HCT116 (cell line): ENCODE measurements at regions not wholly inside any gene's neighbourhood (a gene's known extent, or its start where the extent isn't known, plus 50 kb on each side); places are given as distances from the start of the nearest gene placed in this dataset.

Source experiments
- ATAC-seq: fragments of 200-7000 bp; cut with Tn5 transposase; 2 replicates; pipeline ENCODE4 v1.9.1; 2020; ENCODE audit warnings: mild to moderate bottlenecking, moderate library complexity
- BruUV-seq: library from RNA; stranded (reverse); fragments of 400-500 nt; replicated peaks from 2 replicates; lab custom pipeline; 2021; lab: Mats Ljungman, UMichigan
- CTCF ChIA-PET: fragments of 300-600 bp; sonication (Branson Sonifier 250); formaldehyde crosslinking; loops from one replicate; lab custom pipeline; 2021; ENCODE audit warnings: antibody characterized with exemption; lab: Charles Lee
- POLR2A ChIA-PET: fragments of 300-600, 350-600 bp; sonication (Branson Sonifier 250); formaldehyde crosslinking; loops from one replicate; lab custom pipeline; 2021; ENCODE audit warnings: antibody characterized with exemption; lab: Charles Lee
- RAD21 ChIA-PET, 2 experiments: fragments of 300-600 bp; sonication (Branson Sonifier 250); formaldehyde crosslinking; loops; one replicate each; lab custom pipeline; 2023; ENCODE audit warnings: low total read pairs in 2 of 2; ENCODE audit not compliant: uncharacterized antibody in 2 of 2, unreplicated experiment in 2 of 2, low non-redundant PET in 1 of 2; lab: Charles Lee
- DNase-seq: peaks from one replicate; pipeline ENCODE4 v3.0.0-alpha.2; 2010; ENCODE audit warnings: low read depth, low spot score
- H2AFZ ChIP-seq: fragments of 200-600 bp; shearing (Covaris generic), sonication (generic); 2 replicates; pipeline ENCODE4 v1.6.1; 2017; ENCODE audit warnings: low read depth, mixed run types, mixed read lengths, antibody characterized with exemption, low read length; ENCODE audit not compliant: poor library complexity, severe bottlenecking
- H3K27ac ChIP-seq: 2 replicates; pipeline ENCODE4 v1.5.1; 2012; ENCODE audit warnings: low read depth, low read length
- H3K27me3 ChIP-seq: fragments of 200-600 bp; sonication (generic); 2 replicates; pipeline ENCODE4 v1.6.1; 2016; ENCODE audit warnings: mixed run types, low read length, mixed read lengths; ENCODE audit not compliant: insufficient read depth
- H3K36me3 ChIP-seq, 2 experiments: fragments of 200-500 bp in 1 of 2; fragments of 200-600 bp in 1 of 2; sonication (Bioruptor generic) in 1 of 2; sonication (generic) in 1 of 2; 2 replicates each; pipeline versions ENCODE4 v1.5.1 to v1.6.1; 2014 to 2016; ENCODE audit warnings: low read length in 2 of 2, inconsistent platforms in 1 of 2, mixed read lengths in 1 of 2, mixed run types in 1 of 2; ENCODE audit not compliant: insufficient read depth in 2 of 2, control insufficient read depth in 1 of 2
- H3K4me1 ChIP-seq, 2 experiments: fragments of 200-600 bp in 1 of 2; sonication (generic) in 1 of 2; 2 replicates each; pipeline versions ENCODE4 v1.5.1 to v1.6.1; 2012 to 2017; ENCODE audit warnings: low read length in 2 of 2, inconsistent platforms in 1 of 2, mild to moderate bottlenecking in 1 of 2, mixed read lengths in 1 of 2, mixed run types in 1 of 2, moderate library complexity in 1 of 2; ENCODE audit not compliant: insufficient read depth in 2 of 2, control insufficient read depth in 1 of 2
- H3K4me2 ChIP-seq: fragments of 200-600 bp; sonication (generic); 2 replicates; pipeline ENCODE4 v1.6.1; 2017; ENCODE audit warnings: mixed run types, low read length, mixed read lengths
- H3K4me3 ChIP-seq, 2 experiments: fragments of 200-600 bp in 1 of 2; sonication (generic) in 1 of 2; replicated peaks in 1 of 2; 2 replicates each; pipeline ENCODE4 v1.5.1; 2011 to 2016; ENCODE audit warnings: low read length in 2 of 2, control low read depth in 1 of 2, low read depth in 1 of 2, mild to moderate bottlenecking in 1 of 2, mixed read lengths in 1 of 2, mixed run types in 1 of 2
- H3K79me2 ChIP-seq: fragments of 200-600 bp; sonication (generic); 2 replicates; pipeline ENCODE4 v1.6.1; 2017; ENCODE audit warnings: mild to moderate bottlenecking, mixed run types, low read length, moderate library complexity, mixed read lengths; ENCODE audit not compliant: insufficient read depth
- H3K9ac ChIP-seq: fragments of 200-600 bp; sonication (generic); 2 replicates; pipeline ENCODE4 v1.6.1; 2016; ENCODE audit warnings: low read length, mixed read lengths
- H3K9me2 ChIP-seq: fragments of 200-600 bp; sonication (generic), shearing (Covaris generic); 2 replicates; pipeline ENCODE4 v1.6.1; 2017; ENCODE audit warnings: mixed run types, mild to moderate bottlenecking, moderate library complexity; ENCODE audit not compliant: insufficient read depth
- H3K9me3 ChIP-seq, 2 experiments: fragments of 200-500 bp in 1 of 2; fragments of 200-600 bp in 1 of 2; sonication (Bioruptor generic) in 1 of 2; sonication (generic) in 1 of 2; 2 replicates each; pipeline ENCODE4 v1.6.1; 2014 to 2017; ENCODE audit warnings: low read length in 2 of 2, mixed read lengths in 2 of 2, inconsistent platforms in 1 of 2, low read depth in 1 of 2, mild to moderate bottlenecking in 1 of 2, mixed run types in 1 of 2, moderate library complexity in 1 of 2; ENCODE audit not compliant: control insufficient read depth in 1 of 2, insufficient read depth in 1 of 2
- H4K20me1 ChIP-seq: fragments of 200-600 bp; sonication (generic), shearing (Covaris generic); 2 replicates; pipeline ENCODE4 v1.6.1; 2017; ENCODE audit warnings: mixed run types, mild to moderate bottlenecking, moderate library complexity; ENCODE audit not compliant: insufficient read depth
- CBX3 ChIP-seq: IDR thresholded peaks from 2 replicates; pipeline ENCODE4 v1.6.1; 2012; ENCODE audit warnings: low read depth
- EGR1 ChIP-seq: IDR thresholded peaks from 2 replicates; pipeline ENCODE4 v1.6.1; 2012; ENCODE audit warnings: low read depth
- ELF1 ChIP-seq: IDR thresholded peaks from 2 replicates; pipeline ENCODE4 v1.6.1; 2012; ENCODE audit warnings: low read depth, borderline replicate concordance
- EZH2 ChIP-seq: fragments of 200-600 bp; sonication (generic); IDR thresholded peaks from 2 replicates; pipeline ENCODE4 v1.6.1; 2017; ENCODE audit warnings: antibody characterized with exemption, mixed run types
- JUND ChIP-seq: IDR thresholded peaks from 2 replicates; pipeline ENCODE4 v1.6.1; 2012
- MAX ChIP-seq: IDR thresholded peaks from 2 replicates; pipeline ENCODE4 v1.6.1; 2012
- SIN3A ChIP-seq: IDR thresholded peaks from 2 replicates; pipeline ENCODE4 v1.6.1; 2012; ENCODE audit warnings: low read depth
- TCF7L2 ChIP-seq: IDR thresholded peaks from 2 replicates; pipeline ENCODE4 v1.7.0; 2011; ENCODE audit warnings: borderline replicate concordance, inconsistent platforms; ENCODE audit not compliant: insufficient read depth, insufficient read length; ENCODE audit errors: extremely low read depth
- YY1 ChIP-seq: IDR thresholded peaks from 2 replicates; pipeline ENCODE4 v1.6.1; 2011; ENCODE audit warnings: low read length, low read depth, moderate library complexity, mild to moderate bottlenecking; ENCODE audit not compliant: insufficient replicate concordance; ENCODE audit errors: extremely low read depth
- intact Hi-C: fragments of 100-400 bp; cut with micrococcal nuclease; formaldehyde crosslinking; loops from 2 replicates; pipeline ENCODE4 v1.10.0; 2022
- TF ChIP-seq, protein P1 (sequence below), 3 experiments: fragments of 200-600 bp in 1 of 3; sonication (generic) in 1 of 3; IDR thresholded peaks in 2 of 3; conservative IDR thresholded peaks in 1 of 3; 2 replicates each; pipeline ENCODE4 v1.5.1; 2012 to 2017; ENCODE audit warnings: low read depth in 2 of 3, low read length in 2 of 3, antibody characterized with exemption in 1 of 3, borderline replicate concordance in 1 of 3, control low read depth in 1 of 3, mild to moderate bottlenecking in 1 of 3, mixed read lengths in 1 of 3, mixed run types in 1 of 3, moderate library complexity in 1 of 3; ENCODE audit not compliant: insufficient read depth in 1 of 3
- TF ChIP-seq, protein P2 (sequence below): IDR thresholded peaks from 2 replicates; pipeline ENCODE4 v1.6.1; 2012
- TF ChIP-seq, protein P3 (sequence below): IDR thresholded peaks from 2 replicates; pipeline ENCODE4 v1.6.1; 2012; ENCODE audit warnings: low read depth

GRCh38 chr12:77481687-77482086 lies 349.0 kb upstream of the NAV3 start:
- intact Hi-C loops, result no loop called here
- ChIA-PET CTCF (no interaction called here), RAD21 (no interaction called here), POLR2A (no interaction called here)
- Histone ChIP-seq H3K9me3 (no peaks in the 10 kb centered on the region), H4K20me1 (no peaks in the 10 kb centered on the region), H3K9ac (no peak overlapping the region), H3K9me2 (no peaks in the 10 kb centered on the region), H3K4me1 (no peaks in the 10 kb centered on the region), H3K79me2 (no peaks in the 10 kb centered on the region), H3K27ac (no peak overlapping the region), H2AFZ (no peak overlapping the region), H3K27me3 (no peaks in the 10 kb centered on the region), H3K36me3 (no peaks in the 10 kb centered on the region), H3K4me3 (no peak overlapping the region), H3K4me2 (no peak overlapping the region)
- TF ChIP-seq, protein P1, sequence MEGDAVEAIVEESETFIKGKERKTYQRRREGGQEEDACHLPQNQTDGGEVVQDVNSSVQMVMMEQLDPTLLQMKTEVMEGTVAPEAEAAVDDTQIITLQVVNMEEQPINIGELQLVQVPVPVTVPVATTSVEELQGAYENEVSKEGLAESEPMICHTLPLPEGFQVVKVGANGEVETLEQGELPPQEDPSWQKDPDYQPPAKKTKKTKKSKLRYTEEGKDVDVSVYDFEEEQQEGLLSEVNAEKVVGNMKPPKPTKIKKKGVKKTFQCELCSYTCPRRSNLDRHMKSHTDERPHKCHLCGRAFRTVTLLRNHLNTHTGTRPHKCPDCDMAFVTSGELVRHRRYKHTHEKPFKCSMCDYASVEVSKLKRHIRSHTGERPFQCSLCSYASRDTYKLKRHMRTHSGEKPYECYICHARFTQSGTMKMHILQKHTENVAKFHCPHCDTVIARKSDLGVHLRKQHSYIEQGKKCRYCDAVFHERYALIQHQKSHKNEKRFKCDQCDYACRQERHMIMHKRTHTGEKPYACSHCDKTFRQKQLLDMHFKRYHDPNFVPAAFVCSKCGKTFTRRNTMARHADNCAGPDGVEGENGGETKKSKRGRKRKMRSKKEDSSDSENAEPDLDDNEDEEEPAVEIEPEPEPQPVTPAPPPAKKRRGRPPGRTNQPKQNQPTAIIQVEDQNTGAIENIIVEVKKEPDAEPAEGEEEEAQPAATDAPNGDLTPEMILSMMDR (IDR thresholded peaks at IDR 0.05 in 2 of 3, conservative IDR thresholded peaks at IDR 0.05 in 1 of 3; ENCODE audit: borderline replicate concordance in 1 of 3, insufficient read depth in 1 of 3, low read depth in 2 of 3, low read length in 2 of 3), result no peak
- TF ChIP-seq JUND, result no peak
- DNase-seq (no peak), ATAC-seq (no peak)
- no TSS peak for BruUV-seq

GRCh38 chr12:77477907-77478533 lies 352.7 kb upstream of the NAV3 start:
- no TSS peak for BruUV-seq
- H3K27me3 ChIP-seq, result no peaks in the 10 kb centered on the region
- no peaks in the 10 kb centered on the region for H4K20me1 ChIP-seq
- no peak for TF ChIP-seq SIN3A
- TF ChIP-seq TCF7L2, result no peak
- TF ChIP-seq, protein P2, sequence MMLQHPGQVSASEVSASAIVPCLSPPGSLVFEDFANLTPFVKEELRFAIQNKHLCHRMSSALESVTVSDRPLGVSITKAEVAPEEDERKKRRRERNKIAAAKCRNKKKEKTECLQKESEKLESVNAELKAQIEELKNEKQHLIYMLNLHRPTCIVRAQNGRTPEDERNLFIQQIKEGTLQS, result no peak
- no peak for TF ChIP-seq ELF1
- TF ChIP-seq EZH2, result no peak
- TF ChIP-seq EGR1, result no peak
- no peak for TF ChIP-seq MAX
- TF ChIP-seq CBX3, result no peak
- TF ChIP-seq, protein P3, sequence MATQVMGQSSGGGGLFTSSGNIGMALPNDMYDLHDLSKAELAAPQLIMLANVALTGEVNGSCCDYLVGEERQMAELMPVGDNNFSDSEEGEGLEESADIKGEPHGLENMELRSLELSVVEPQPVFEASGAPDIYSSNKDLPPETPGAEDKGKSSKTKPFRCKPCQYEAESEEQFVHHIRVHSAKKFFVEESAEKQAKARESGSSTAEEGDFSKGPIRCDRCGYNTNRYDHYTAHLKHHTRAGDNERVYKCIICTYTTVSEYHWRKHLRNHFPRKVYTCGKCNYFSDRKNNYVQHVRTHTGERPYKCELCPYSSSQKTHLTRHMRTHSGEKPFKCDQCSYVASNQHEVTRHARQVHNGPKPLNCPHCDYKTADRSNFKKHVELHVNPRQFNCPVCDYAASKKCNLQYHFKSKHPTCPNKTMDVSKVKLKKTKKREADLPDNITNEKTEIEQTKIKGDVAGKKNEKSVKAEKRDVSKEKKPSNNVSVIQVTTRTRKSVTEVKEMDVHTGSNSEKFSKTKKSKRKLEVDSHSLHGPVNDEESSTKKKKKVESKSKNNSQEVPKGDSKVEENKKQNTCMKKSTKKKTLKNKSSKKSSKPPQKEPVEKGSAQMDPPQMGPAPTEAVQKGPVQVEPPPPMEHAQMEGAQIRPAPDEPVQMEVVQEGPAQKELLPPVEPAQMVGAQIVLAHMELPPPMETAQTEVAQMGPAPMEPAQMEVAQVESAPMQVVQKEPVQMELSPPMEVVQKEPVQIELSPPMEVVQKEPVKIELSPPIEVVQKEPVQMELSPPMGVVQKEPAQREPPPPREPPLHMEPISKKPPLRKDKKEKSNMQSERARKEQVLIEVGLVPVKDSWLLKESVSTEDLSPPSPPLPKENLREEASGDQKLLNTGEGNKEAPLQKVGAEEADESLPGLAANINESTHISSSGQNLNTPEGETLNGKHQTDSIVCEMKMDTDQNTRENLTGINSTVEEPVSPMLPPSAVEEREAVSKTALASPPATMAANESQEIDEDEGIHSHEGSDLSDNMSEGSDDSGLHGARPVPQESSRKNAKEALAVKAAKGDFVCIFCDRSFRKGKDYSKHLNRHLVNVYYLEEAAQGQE, result no peak
- TF ChIP-seq YY1, result no peak
- H3K9me3 ChIP-seq, result no peaks in the 10 kb centered on the region
- H3K9ac ChIP-seq, result no peak overlapping the region
- POLR2A ChIA-PET, result no interaction called here
- no peak overlapping the region for H2AFZ ChIP-seq
- intact Hi-C loops, result no loop called here
- no peak overlapping the region for H3K4me2 ChIP-seq
- no peak for ATAC-seq
- H3K79me2 ChIP-seq, result no peaks in the 10 kb centered on the region
- H3K27ac ChIP-seq, result no peak overlapping the region
- RAD21 ChIA-PET, result no interaction called here
- CTCF ChIA-PET, result no interaction called here
- no peaks in the 10 kb centered on the region for H3K9me2 ChIP-seq
- no peaks in the 10 kb centered on the region for H3K36me3 ChIP-seq
- H3K4me3 ChIP-seq, result no peak overlapping the region
- DNase-seq, result no peak
- no peaks in the 10 kb centered on the region for H3K4me1 ChIP-seq
